ENCODE measurements at regions not wholly inside any gene's neighbourhood (a gene's known extent, or its start where the extent isn't known, plus 50 kb on each side); places are given as distances from the start of the nearest gene placed in this dataset.

DNA sequence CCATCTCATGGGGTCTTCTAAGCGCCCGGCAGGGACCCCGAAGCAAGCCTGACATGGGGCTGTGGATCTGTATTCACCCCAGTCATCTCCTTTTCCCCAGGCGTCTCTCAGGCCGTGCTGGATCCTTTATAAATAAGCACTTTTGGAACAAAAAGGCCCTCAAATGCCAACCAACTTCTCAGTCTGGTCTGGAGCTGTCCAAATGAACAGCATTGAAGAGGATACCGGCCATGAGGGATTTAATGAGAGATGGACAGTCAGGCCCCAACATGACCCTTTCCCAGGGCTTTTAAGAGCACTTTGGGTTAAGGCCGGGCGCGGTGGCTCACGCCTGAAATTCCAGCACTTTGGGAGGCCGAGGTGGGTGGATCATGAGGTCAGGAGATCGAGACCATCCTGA lies 89.2 kb upstream of the SPATA12 start:
- dilution Hi-C loops (cut with HindIII; ENCODE audit: low sequenced_read_pairs, unreplicated experiment) = no loop called here
- no peak overlapping the region for H3K56ac ChIP-seq (ENCODE audit: extremely low read depth, insufficient read depth, low read length)
- H4K8ac ChIP-seq (ENCODE audit: low read depth in 2 of 2, low read length in 2 of 2) = no peak overlapping the region
- H2BK20ac ChIP-seq (ENCODE audit: low read depth, low read length) = no peak overlapping the region
- H2BK15ac ChIP-seq (ENCODE audit: low read depth, low read length) = no peak overlapping the region
- H2BK5ac ChIP-seq (ENCODE audit: low read depth, low read length, poor library complexity, severe bottlenecking) = no peak overlapping the region
- H2AK9ac ChIP-seq (replicated peaks; ENCODE audit: low read depth, low read length, poor library complexity) = no peak overlapping the region
- H3K9ac ChIP-seq (ENCODE audit: low read depth, low read length) = no peak overlapping the region
- no CpG with 5 or more reads among the region's 12 CpGs for WGBS, 2 experiments (ENCODE audit: extremely low coverage in 2 of 2, insufficient read length in 1 of 2)
- BruUV-seq (replicated peaks) = no TSS peak
- no peak overlapping the region for H3K18ac ChIP-seq (ENCODE audit: low read depth, low read length)
- H4K5ac ChIP-seq (ENCODE audit: low read depth, low read length) = no peak overlapping the region
- no peak overlapping the region for H2AFZ ChIP-seq (replicated peaks; ENCODE audit: low read length, poor library complexity)
- DNase-seq (no peak), ATAC-seq (ENCODE audit: low read depth) (no peak)
- H3K79me1 ChIP-seq (ENCODE audit: low read depth in 1 of 2, low read length in 2 of 2) = no peaks in the 10 kb centered on the region
- ChIA-PET CTCF (interaction anchor here (1.0 kb wide), 1 partner anchor 18 kb away, joined by 4 read pairs; no protein-coding TSS in a partner anchor), POLR2A (ENCODE audit: unreplicated experiment) (no interaction called here)
- TF ChIP-seq MAFK (IDR thresholded peaks at IDR 0.05; ENCODE audit: low read depth, low read length) = no peak
- no peak for TF ChIP-seq CEBPB (IDR thresholded peaks at IDR 0.05; ENCODE audit: low read depth, low read length)
- TF ChIP-seq, protein P1, sequence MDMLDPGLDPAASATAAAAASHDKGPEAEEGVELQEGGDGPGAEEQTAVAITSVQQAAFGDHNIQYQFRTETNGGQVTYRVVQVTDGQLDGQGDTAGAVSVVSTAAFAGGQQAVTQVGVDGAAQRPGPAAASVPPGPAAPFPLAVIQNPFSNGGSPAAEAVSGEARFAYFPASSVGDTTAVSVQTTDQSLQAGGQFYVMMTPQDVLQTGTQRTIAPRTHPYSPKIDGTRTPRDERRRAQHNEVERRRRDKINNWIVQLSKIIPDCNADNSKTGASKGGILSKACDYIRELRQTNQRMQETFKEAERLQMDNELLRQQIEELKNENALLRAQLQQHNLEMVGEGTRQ (IDR thresholded peaks at IDR 0.05; ENCODE audit: low read depth, low read length) = no peak
- no peak overlapping the region for H2AK5ac ChIP-seq (ENCODE audit: low read depth, low read length)
- no peak overlapping the region for H2BK120ac ChIP-seq (ENCODE audit: low read depth, low read length)
- no peaks in the 10 kb centered on the region for H3K27me3 ChIP-seq (ENCODE audit: control insufficient read depth, insufficient read depth, low read length)
- intact Hi-C loops (cut with micrococcal nuclease) = no loop called here
- no peaks in the 10 kb centered on the region for H3K9me1 ChIP-seq (ENCODE audit: insufficient read depth, low read length)
- no peak overlapping the region for H4K91ac ChIP-seq (ENCODE audit: insufficient read depth, low read depth, low read length)
- H3K27ac ChIP-seq (ENCODE audit: insufficient read depth, low read length) = no peak overlapping the region
- in situ Hi-C loops (cut with MboI; ENCODE audit: low sequenced_read_pairs) = no loop called here
- no peak overlapping the region for H3K14ac ChIP-seq (replicated peaks; ENCODE audit: low read depth, low read length)
- H3K36me3 ChIP-seq (ENCODE audit: control insufficient read depth, insufficient read depth, low read length) = no peaks in the 10 kb centered on the region
- no peak overlapping the region for H3K4me3 ChIP-seq (ENCODE audit: insufficient read depth, low read depth, low read length)
- H3K23ac ChIP-seq (ENCODE audit: low read depth, low read length) = no peak overlapping the region
- no peaks in the 10 kb centered on the region for H4K20me1 ChIP-seq (ENCODE audit: insufficient read depth, low read length)
- no peaks in the 10 kb centered on the region for H3K4me1 ChIP-seq (ENCODE audit: control insufficient read depth, insufficient read depth, low read length)
- no peak overlapping the region for H3K4ac ChIP-seq (ENCODE audit: low read depth, low read length)
- H3K4me2 ChIP-seq (ENCODE audit: low read depth, low read length) = no peak overlapping the region
- no peaks in the 10 kb centered on the region for H3K9me3 ChIP-seq (ENCODE audit: control insufficient read depth, insufficient read depth, low read length)
